K562 (cell line): ENCODE measurements at regions not wholly inside any gene's neighbourhood (a gene's known extent, or its start where the extent isn't known, plus 50 kb on each side); places are given as distances from the start of the nearest gene placed in this dataset.

Experiments
- ATAC-seq: fragments of 200-7000 bp; cut with Tn5 transposase; 3 replicates; pipeline ENCODE4 v1.9.1; 2020; ENCODE audit warnings: moderate library complexity
- BruUV-seq: library from RNA; stranded (reverse); fragments of 400-500 nt; replicated peaks from 2 replicates; lab custom pipeline; 2021; lab: Mats Ljungman, UMichigan
- CTCF ChIA-PET: fragments of 300-600 bp; formaldehyde crosslinking; extraction: SDS; loops from one replicate; lab custom pipeline; 2021; ENCODE audit warnings: low intra/inter-chr PET ratio; lab: Yijun Ruan, JAX
- POLR2A ChIA-PET: fragments of 300-600, 350-650 bp; sonication (Branson Sonifier 250); formaldehyde crosslinking; extraction: SDS; loops from one replicate; lab custom pipeline; 2021; ENCODE audit warnings: antibody characterized with exemption, inconsistent platforms; lab: Yijun Ruan, JAX
- DNase-seq, 4 experiments: peaks; one replicate each; pipeline versions ENCODE4 v3.0.0 to v3.0.0-alpha.2; 2011 to 2018; ENCODE audit warnings: low spot score in 3 of 4, mixed read lengths in 3 of 4; ENCODE audit errors: extremely low read depth in 1 of 4
- FAIRE-seq: peaks from 2 replicates; lab custom pipeline; 2011; peaks lifted over from hg19 to GRCh38; lab: Jason Lieb, UNC
- H2AFZ ChIP-seq: 2 replicates; pipeline ENCODE4 v1.6.0; 2011; ENCODE audit warnings: low read depth, low read length, control low read depth, inconsistent platforms
- H3K27ac ChIP-seq: fragments of 200-600 bp; 3 replicates; pipeline ENCODE4 v1.8.0; 2011; ENCODE audit warnings: low read depth, mild to moderate bottlenecking, control low read depth, inconsistent platforms, low read length, moderate library complexity, mixed read lengths; ENCODE audit errors: extremely low read depth
- H3K27me3 ChIP-seq, 2 experiments: fragments of 300-600 bp in 1 of 2; 2 replicates in 1 of 2; 3 replicates in 1 of 2; pipeline versions ENCODE4 v1.6.0 to v1.8.0; 2011; ENCODE audit warnings: inconsistent platforms in 2 of 2, low read length in 2 of 2, mild to moderate bottlenecking in 1 of 2, mixed read lengths in 1 of 2, moderate library complexity in 1 of 2; ENCODE audit not compliant: control insufficient read depth in 2 of 2, insufficient read depth in 2 of 2
- H3K36me3 ChIP-seq: fragments of 300-600 bp; 3 replicates; pipeline ENCODE4 v1.8.0; 2011; ENCODE audit warnings: mild to moderate bottlenecking, low read length, inconsistent platforms; ENCODE audit not compliant: control insufficient read depth, insufficient read depth
- H3K4me1 ChIP-seq, 2 experiments: fragments of 200-600 bp in 1 of 2; replicated peaks in 1 of 2; 2 replicates in 1 of 2; 3 replicates in 1 of 2; pipeline versions ENCODE4 v1.5.1 to v1.8.0; 2011; ENCODE audit warnings: inconsistent platforms in 2 of 2, low read length in 2 of 2, mild to moderate bottlenecking in 1 of 2, mixed read lengths in 1 of 2, moderate library complexity in 1 of 2; ENCODE audit not compliant: control insufficient read depth in 2 of 2, insufficient read depth in 2 of 2
- H3K4me2 ChIP-seq: 2 replicates; pipeline ENCODE4 v1.6.1; 2011; ENCODE audit warnings: low read length, control low read depth, inconsistent platforms, mixed read lengths; ENCODE audit not compliant: insufficient read depth
- H3K4me3 ChIP-seq: fragments of 200-600 bp; sonication (generic), shearing (Covaris generic); 2 replicates; pipeline ENCODE4 v1.5.1; 2016; ENCODE audit warnings: control low read depth, inconsistent platforms
- H3K79me2 ChIP-seq: fragments of 200-600 bp; 3 replicates; pipeline ENCODE4 v1.8.0; 2011; ENCODE audit warnings: low read length, inconsistent platforms; ENCODE audit not compliant: control insufficient read depth, insufficient read depth
- H3K9ac ChIP-seq, 2 experiments: 2 replicates each; pipeline versions ENCODE4 v1.6.0 to v1.6.1; 2011; ENCODE audit warnings: low read depth in 2 of 2, low read length in 2 of 2, control low read depth in 1 of 2, inconsistent platforms in 1 of 2, mild to moderate bottlenecking in 1 of 2, mixed read lengths in 1 of 2; ENCODE audit not compliant: insufficient read depth in 1 of 2
- H3K9me1 ChIP-seq: one replicate; pipeline ENCODE4 v1.6.0; 2011; ENCODE audit warnings: inconsistent platforms, mild to moderate bottlenecking, low read length, moderate library complexity; ENCODE audit not compliant: control insufficient read depth, insufficient read depth
- H3K9me3 ChIP-seq: replicated peaks from 2 replicates; pipeline ENCODE4 v1.5.1; 2011; ENCODE audit warnings: low read depth, low read length, inconsistent platforms; ENCODE audit not compliant: control insufficient read depth, insufficient read depth
- H4K20me1 ChIP-seq: replicated peaks from 2 replicates; pipeline ENCODE4 v1.6.1; 2011; ENCODE audit warnings: low read length, inconsistent platforms, mixed read lengths; ENCODE audit not compliant: control insufficient read depth, insufficient read depth
- BMI1 ChIP-seq: fragments of 150-350 bp; IDR thresholded peaks from 2 replicates; pipeline ENCODE4 v1.6.1; 2014; ENCODE audit warnings: low read length
- CC2D1A ChIP-seq: fragments of 450-650 bp; IDR thresholded peaks from 2 replicates; pipeline ENCODE4 v1.6.1; 2017; ENCODE audit warnings: mild to moderate bottlenecking
- CEBPG ChIP-seq, 3 experiments: fragments of 200-800 bp in 1 of 3; sonication (Bioruptor generic) in 1 of 3; sonication (generic) in 1 of 3; formaldehyde crosslinking in 1 of 3; IDR thresholded peaks in 2 of 3; conservative IDR thresholded peaks in 1 of 3; 2 replicates each; pipeline versions ENCODE4 v1.6.1 to v1.8.0; 2016 to 2022; ENCODE audit warnings: missing compliant biosample characterization in 2 of 3, missing genetic modification characterization in 2 of 3, mild to moderate bottlenecking in 1 of 3, missing genetic modification reagents in 1 of 3
- CREBBP ChIP-seq: IDR thresholded peaks from one replicate; pipeline ENCODE4 v1.6.1; 2012; ENCODE audit warnings: low read depth, mild to moderate bottlenecking, control low read depth, inconsistent platforms, low read length
- FOXJ2 ChIP-seq: fragments of 200-800 bp; sonication (Bioruptor generic); IDR thresholded peaks from 2 replicates; pipeline ENCODE4 v1.6.1; 2016; ENCODE audit warnings: missing genetic modification characterization, missing compliant biosample characterization
- NEUROD1 ChIP-seq: fragments of 150-350 bp; IDR thresholded peaks from 2 replicates; pipeline ENCODE4 v1.6.1; 2014; ENCODE audit warnings: borderline replicate concordance, low read length, low read depth; ENCODE audit not compliant: partially characterized antibody
- NR2C1 ChIP-seq, 2 experiments: fragments of 450-650 bp; IDR thresholded peaks; 2 replicates each; pipeline ENCODE4 v1.6.1; 2017; ENCODE audit warnings: mild to moderate bottlenecking in 2 of 2, antibody characterized with exemption in 1 of 2, inconsistent platforms in 1 of 2, missing compliant biosample characterization in 1 of 2, missing genetic modification characterization in 1 of 2
- SMAD2 ChIP-seq: fragments of 150-350 bp; IDR thresholded peaks from 2 replicates; pipeline ENCODE4 v1.6.1; 2014; ENCODE audit warnings: low read depth, mild to moderate bottlenecking, low read length
- TBL1XR1 ChIP-seq, 2 experiments: IDR thresholded peaks; 2 replicates each; pipeline ENCODE4 v1.6.1; 2012; ENCODE audit warnings: improper control_type of control experiment in 2 of 2, low read length in 2 of 2, mild to moderate bottlenecking in 1 of 2
- ZFX ChIP-seq: sonication (generic); formaldehyde crosslinking; IDR thresholded peaks from 2 replicates; pipeline ENCODE4 v1.8.0; 2022; ENCODE audit warnings: mild to moderate bottlenecking, missing genetic modification reagents, moderate library complexity
- ZNF239 ChIP-seq: fragments of 250-450 bp; sonication (Bioruptor Pico); IDR thresholded peaks from 2 replicates; pipeline ENCODE4 v1.4.0; 2020; ENCODE audit warnings: mild to moderate bottlenecking
- ZNF436 ChIP-seq: fragments of 250-450, 450-650 bp; sonication (Bioruptor Pico); formaldehyde crosslinking; IDR thresholded peaks from 2 replicates; pipeline ENCODE4 v1.7.0; 2020; ENCODE audit warnings: mild to moderate bottlenecking
- WGBS: fragments of 100-300 bp; shearing (Covaris generic); methylation state at CpG from one replicate; pipeline ENCODE4 v1.1.6; 2016; ENCODE audit warnings: low coverage, mixed read lengths; ENCODE audit not compliant: insufficient coverage; ENCODE audit errors: missing lambda C conversion rate; 5-methylcytosine and 5-hydroxymethylcytosine counted together
- in situ Hi-C: fragments of 300-500 bp; cut with MboI; formaldehyde crosslinking; loops from 4 replicates; pipeline ENCODE4 v1.15.0; 2018; ENCODE audit warnings: inconsistent platforms, mixed read lengths
- intact Hi-C: fragments of 100-400 bp; cut with micrococcal nuclease; formaldehyde crosslinking; loops from 2 replicates; pipeline ENCODE4 v1.14.2; 2022
- TF ChIP-seq, protein P1 (sequence below), 3 experiments: fragments of 200-800 bp in 1 of 3; sonication (Bioruptor generic) in 1 of 3; sonication (generic) in 1 of 3; formaldehyde crosslinking in 1 of 3; IDR thresholded peaks; 2 replicates each; pipeline versions ENCODE4 v1.6.1 to v1.8.0; 2016 to 2022; ENCODE audit warnings: mild to moderate bottlenecking in 2 of 3, missing compliant biosample characterization in 2 of 3, missing genetic modification characterization in 2 of 3, missing genetic modification reagents in 1 of 3
- TF ChIP-seq, protein P2 (sequence below): fragments of 200-800 bp; sonication (Bioruptor generic); IDR thresholded peaks from 2 replicates; pipeline ENCODE4 v1.6.1; 2017; ENCODE audit warnings: missing genetic modification characterization, missing compliant biosample characterization
- TF ChIP-seq, protein P3 (sequence below): IDR thresholded peaks from 3 replicates; pipeline ENCODE4 v1.6.1; 2011; ENCODE audit warnings: borderline replicate concordance, mild to moderate bottlenecking, moderate library complexity; ENCODE audit not compliant: insufficient read length; ENCODE audit errors: extremely low read depth
- TF ChIP-seq, protein P4 (sequence below): IDR thresholded peaks from 2 replicates; pipeline ENCODE4 v1.6.1; 2014; ENCODE audit warnings: antibody characterized with exemption

DNA sequence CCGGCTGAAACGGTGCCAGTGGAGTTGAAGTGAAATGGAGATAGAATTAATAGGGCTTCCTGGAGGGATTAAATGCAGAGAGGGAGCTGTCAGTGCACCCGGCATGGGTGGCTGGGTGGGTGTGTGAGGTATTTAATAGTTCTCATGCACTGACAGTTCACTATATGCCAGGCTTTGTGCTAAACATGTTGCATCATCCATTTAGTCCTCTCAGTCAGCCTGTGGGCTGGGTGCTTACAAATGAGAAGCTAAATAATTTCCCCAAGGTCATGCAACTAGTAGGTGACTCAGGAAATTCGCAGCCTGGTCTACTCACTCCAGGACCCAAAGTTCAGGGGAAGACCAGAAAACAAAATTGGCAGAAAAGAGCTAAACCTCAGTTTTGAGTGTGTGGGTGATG, 63.5 kb upstream of the SPATA13 start:
- ATAC-seq (no peak), FAIRE-seq (no peak), DNase-seq (no peak)
- no TSS peak for BruUV-seq
- no peak overlapping the region for H3K9ac ChIP-seq
- in situ Hi-C loops, result no loop called here
- H3K4me2 ChIP-seq, result no peak overlapping the region
- H3K4me1 ChIP-seq, result no peaks in the 10 kb centered on the region
- no peak overlapping the region for H3K4me3 ChIP-seq
- H3K9me3 ChIP-seq, result no peaks in the 10 kb centered on the region
- ChIA-PET CTCF (no interaction called here), POLR2A (no interaction called here)
- H3K27ac ChIP-seq, result no peak overlapping the region
- H3K27me3 ChIP-seq, result no peaks in the 10 kb centered on the region
- WGBS, result 0% methylated on average over 3 of the region's 4 CpGs
- no peaks in the 10 kb centered on the region for H3K36me3 ChIP-seq
- H4K20me1 ChIP-seq, result no peaks in the 10 kb centered on the region
- H2AFZ ChIP-seq, result no peak overlapping the region
- no peaks in the 10 kb centered on the region for H3K9me1 ChIP-seq
- H3K79me2 ChIP-seq, result no peaks in the 10 kb centered on the region
- intact Hi-C loops, result no loop called here
- TF ChIP-seq CEBPG (CRISPR knock-in tag; IDR thresholded peaks at IDR 0.05) (no peak), CEBPG (tag; conservative IDR thresholded peaks at IDR 0.05 in 1 of 2, IDR thresholded peaks at IDR 0.05 in 1 of 2) (peak; percentile 52 to 56), FOXJ2 (no peak), ZNF436 (CRISPR knock-in tag) (no peak), NR2C1 (IDR thresholded peaks at IDR 0.05) (no peak), NR2C1 (tag; IDR thresholded peaks at IDR 0.05) (no peak), NEUROD1 (no peak), ZNF239 (CRISPR knock-in tag) (no peak), CC2D1A (no peak), SMAD2 (no peak), TBL1XR1 (IDR thresholded peaks at IDR 0.05; ENCODE audit: low read length in 2 of 2) (no peak), ZFX (CRISPR knock-in tag) (no peak), BMI1 (no peak), CREBBP (no peak)
- TF ChIP-seq, protein P1, sequence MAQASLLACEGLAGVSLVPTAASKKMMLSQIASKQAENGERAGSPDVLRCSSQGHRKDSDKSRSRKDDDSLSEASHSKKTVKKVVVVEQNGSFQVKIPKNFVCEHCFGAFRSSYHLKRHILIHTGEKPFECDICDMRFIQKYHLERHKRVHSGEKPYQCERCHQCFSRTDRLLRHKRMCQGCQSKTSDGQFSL (CRISPR knock-in tag; IDR thresholded peaks at IDR 0.05), result no peak
- TF ChIP-seq, protein P1 (tag; IDR thresholded peaks at IDR 0.05), result no peak
- TF ChIP-seq, protein P2, sequence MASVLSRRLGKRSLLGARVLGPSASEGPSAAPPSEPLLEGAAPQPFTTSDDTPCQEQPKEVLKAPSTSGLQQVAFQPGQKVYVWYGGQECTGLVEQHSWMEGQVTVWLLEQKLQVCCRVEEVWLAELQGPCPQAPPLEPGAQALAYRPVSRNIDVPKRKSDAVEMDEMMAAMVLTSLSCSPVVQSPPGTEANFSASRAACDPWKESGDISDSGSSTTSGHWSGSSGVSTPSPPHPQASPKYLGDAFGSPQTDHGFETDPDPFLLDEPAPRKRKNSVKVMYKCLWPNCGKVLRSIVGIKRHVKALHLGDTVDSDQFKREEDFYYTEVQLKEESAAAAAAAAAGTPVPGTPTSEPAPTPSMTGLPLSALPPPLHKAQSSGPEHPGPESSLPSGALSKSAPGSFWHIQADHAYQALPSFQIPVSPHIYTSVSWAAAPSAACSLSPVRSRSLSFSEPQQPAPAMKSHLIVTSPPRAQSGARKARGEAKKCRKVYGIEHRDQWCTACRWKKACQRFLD (CRISPR knock-in tag), result no peak
- TF ChIP-seq, protein P3, sequence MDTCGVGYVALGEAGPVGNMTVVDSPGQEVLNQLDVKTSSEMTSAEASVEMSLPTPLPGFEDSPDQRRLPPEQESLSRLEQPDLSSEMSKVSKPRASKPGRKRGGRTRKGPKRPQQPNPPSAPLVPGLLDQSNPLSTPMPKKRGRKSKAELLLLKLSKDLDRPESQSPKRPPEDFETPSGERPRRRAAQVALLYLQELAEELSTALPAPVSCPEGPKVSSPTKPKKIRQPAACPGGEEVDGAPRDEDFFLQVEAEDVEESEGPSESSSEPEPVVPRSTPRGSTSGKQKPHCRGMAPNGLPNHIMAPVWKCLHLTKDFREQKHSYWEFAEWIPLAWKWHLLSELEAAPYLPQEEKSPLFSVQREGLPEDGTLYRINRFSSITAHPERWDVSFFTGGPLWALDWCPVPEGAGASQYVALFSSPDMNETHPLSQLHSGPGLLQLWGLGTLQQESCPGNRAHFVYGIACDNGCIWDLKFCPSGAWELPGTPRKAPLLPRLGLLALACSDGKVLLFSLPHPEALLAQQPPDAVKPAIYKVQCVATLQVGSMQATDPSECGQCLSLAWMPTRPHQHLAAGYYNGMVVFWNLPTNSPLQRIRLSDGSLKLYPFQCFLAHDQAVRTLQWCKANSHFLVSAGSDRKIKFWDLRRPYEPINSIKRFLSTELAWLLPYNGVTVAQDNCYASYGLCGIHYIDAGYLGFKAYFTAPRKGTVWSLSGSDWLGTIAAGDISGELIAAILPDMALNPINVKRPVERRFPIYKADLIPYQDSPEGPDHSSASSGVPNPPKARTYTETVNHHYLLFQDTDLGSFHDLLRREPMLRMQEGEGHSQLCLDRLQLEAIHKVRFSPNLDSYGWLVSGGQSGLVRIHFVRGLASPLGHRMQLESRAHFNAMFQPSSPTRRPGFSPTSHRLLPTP, result no peak
- TF ChIP-seq, protein P4, sequence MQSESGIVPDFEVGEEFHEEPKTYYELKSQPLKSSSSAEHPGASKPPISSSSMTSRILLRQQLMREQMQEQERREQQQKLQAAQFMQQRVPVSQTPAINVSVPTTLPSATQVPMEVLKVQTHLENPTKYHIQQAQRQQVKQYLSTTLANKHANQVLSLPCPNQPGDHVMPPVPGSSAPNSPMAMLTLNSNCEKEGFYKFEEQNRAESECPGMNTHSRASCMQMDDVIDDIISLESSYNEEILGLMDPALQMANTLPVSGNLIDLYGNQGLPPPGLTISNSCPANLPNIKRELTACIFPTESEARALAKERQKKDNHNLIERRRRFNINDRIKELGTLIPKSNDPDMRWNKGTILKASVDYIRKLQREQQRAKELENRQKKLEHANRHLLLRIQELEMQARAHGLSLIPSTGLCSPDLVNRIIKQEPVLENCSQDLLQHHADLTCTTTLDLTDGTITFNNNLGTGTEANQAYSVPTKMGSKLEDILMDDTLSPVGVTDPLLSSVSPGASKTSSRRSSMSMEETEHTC, result no peak
